T47D (cell line): ENCODE measurements at regions not wholly inside any gene's neighbourhood (a gene's known extent, or its start where the extent isn't known, plus 50 kb on each side); places are given as distances from the start of the nearest gene placed in this dataset.

ENCODE experiments used
- DNase-seq, 2 experiments: peaks; one replicate each; pipeline versions ENCODE4 v3.0.0 to v3.0.0-alpha.2; 2011 to 2012; ENCODE audit warnings: low read depth in 1 of 2, low spot score in 1 of 2
- JUND ChIP-seq: IDR thresholded peaks from 2 replicates; pipeline ENCODE4 v1.6.1; 2012; ENCODE audit warnings: low read depth
- in situ Hi-C: cut with HindIII; loops from 2 replicates; pipeline ENCODE4 v1.10.0; 2016; ENCODE audit warnings: low sequenced_read_pairs, low pct_unique_long_range_greater_than_20kb

GRCh38 chr5:61881821-61882487, 424.1 kb upstream of the KIF2A start:
- TF ChIP-seq JUND = no peak
- in situ Hi-C loops = no loop called here
- DNase-seq = no peak

- TF ChIP-seq JUND = no peak
- in situ Hi-C loops = no loop called here
- no peak for DNase-seq
Measured at GRCh38 chr5:61882901-61883500, 423.0 kb upstream of the KIF2A start.

- TF ChIP-seq JUND = no peak
- no peak for DNase-seq
- in situ Hi-C loops = no loop called here
Measured at GRCh38 chr5:61884252-61884855, 421.7 kb upstream of the KIF2A start.

- TF ChIP-seq JUND = no peak
- no peak for DNase-seq
- in situ Hi-C loops = no loop called here
Measured at GRCh38 chr5:61886214-61886613, 419.8 kb upstream of the KIF2A start.

- in situ Hi-C loops = no loop called here
- no peak for TF ChIP-seq JUND
- no peak for DNase-seq
Measured at GRCh38 chr5:61887271-61887670, 418.7 kb upstream of the KIF2A start.

GRCh38 chr5:61894046-61894445, 412.0 kb upstream of the KIF2A start:
- in situ Hi-C loops = no loop called here
- no peak for TF ChIP-seq JUND
- no peak for DNase-seq

GRCh38 chr5:61896811-61897210, 409.2 kb upstream of the KIF2A start:
- no peak for TF ChIP-seq JUND
- DNase-seq = no peak
- in situ Hi-C loops = no loop called here

- DNase-seq = no peak
- in situ Hi-C loops = no loop called here
- TF ChIP-seq JUND = no peak
Measured at GRCh38 chr5:61897251-61897650, 408.8 kb upstream of the KIF2A start.

GRCh38 chr5:61901997-61902396, 404.0 kb upstream of the KIF2A start:
- in situ Hi-C loops = no loop called here
- DNase-seq = no peak
- TF ChIP-seq JUND = no peak

- DNase-seq = no peak
- no peak for TF ChIP-seq JUND
- in situ Hi-C loops = no loop called here
Measured at GRCh38 chr5:61904730-61905129, 401.3 kb upstream of the KIF2A start.

- no peak for DNase-seq
- in situ Hi-C loops = no loop called here
- TF ChIP-seq JUND = no peak
Measured at GRCh38 chr5:61905613-61906012, 400.4 kb upstream of the KIF2A start.

- no peak for TF ChIP-seq JUND
- in situ Hi-C loops = no loop called here
- no peak for DNase-seq
Measured at GRCh38 chr5:61906820-61907219, 399.2 kb upstream of the KIF2A start.

GRCh38 chr5:61907995-61908394, 398.0 kb upstream of the KIF2A start:
- no peak for TF ChIP-seq JUND
- in situ Hi-C loops = no loop called here

More at GRCh38 chr5:61907995-61908394, 398.0 kb upstream of the KIF2A start:
- DNase-seq = no peak
